ENCODE measurements at regions not wholly inside any gene's neighbourhood (a gene's known extent, or its start where the extent isn't known, plus 50 kb on each side); places are given as distances from the start of the nearest gene placed in this dataset.

DNA sequence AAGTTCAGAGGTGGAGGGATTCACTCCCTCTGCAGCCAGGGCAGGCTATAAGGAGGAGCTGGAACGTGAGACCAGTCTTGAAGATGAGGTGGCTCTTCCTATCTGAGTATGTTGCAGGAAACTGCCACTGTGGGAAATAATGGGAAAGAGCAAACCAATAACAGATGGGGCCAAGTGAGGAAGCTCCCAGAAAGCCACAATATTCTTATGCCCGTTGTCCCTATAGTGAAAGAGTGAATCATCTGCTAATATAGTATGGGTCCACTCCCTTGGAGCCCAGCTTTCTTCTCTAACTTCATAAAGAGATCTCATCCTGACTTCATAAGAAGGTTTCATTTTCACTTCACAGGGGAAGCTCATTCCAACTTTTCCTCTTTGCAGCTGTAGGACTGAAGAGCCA lies 206.4 kb downstream of the BLID start:
- TF ChIP-seq EZH2 (IDR thresholded peaks at IDR 0.05; ENCODE audit: borderline replicate concordance, insufficient read depth, low read length, poor library complexity, severe bottlenecking) (no peak), POLR2AphosphoS5 (IDR thresholded peaks at IDR 0.05) (no peak), TAF1 (IDR thresholded peaks at IDR 0.05; ENCODE audit: low read depth) (no peak), MXI1 (conservative IDR thresholded peaks at IDR 0.05; ENCODE audit: poor library complexity, severe bottlenecking) (no peak)
- TF ChIP-seq, protein P1, sequence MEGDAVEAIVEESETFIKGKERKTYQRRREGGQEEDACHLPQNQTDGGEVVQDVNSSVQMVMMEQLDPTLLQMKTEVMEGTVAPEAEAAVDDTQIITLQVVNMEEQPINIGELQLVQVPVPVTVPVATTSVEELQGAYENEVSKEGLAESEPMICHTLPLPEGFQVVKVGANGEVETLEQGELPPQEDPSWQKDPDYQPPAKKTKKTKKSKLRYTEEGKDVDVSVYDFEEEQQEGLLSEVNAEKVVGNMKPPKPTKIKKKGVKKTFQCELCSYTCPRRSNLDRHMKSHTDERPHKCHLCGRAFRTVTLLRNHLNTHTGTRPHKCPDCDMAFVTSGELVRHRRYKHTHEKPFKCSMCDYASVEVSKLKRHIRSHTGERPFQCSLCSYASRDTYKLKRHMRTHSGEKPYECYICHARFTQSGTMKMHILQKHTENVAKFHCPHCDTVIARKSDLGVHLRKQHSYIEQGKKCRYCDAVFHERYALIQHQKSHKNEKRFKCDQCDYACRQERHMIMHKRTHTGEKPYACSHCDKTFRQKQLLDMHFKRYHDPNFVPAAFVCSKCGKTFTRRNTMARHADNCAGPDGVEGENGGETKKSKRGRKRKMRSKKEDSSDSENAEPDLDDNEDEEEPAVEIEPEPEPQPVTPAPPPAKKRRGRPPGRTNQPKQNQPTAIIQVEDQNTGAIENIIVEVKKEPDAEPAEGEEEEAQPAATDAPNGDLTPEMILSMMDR (IDR thresholded peaks at IDR 0.05; ENCODE audit: poor library complexity, severe bottlenecking) = no peak

Measured in neural cell (in vitro differentiated cells).